GM21528 (cell line): ENCODE measurements at regions not wholly inside any gene's neighbourhood (a gene's known extent, or its start where the extent isn't known, plus 50 kb on each side); places are given as distances from the start of the nearest gene placed in this dataset.

Experiments
- ATAC-seq: cut with Tn5 transposase; IDR thresholded peaks from one replicate; pipeline ENCODE4 v1.9.1; 2021; ENCODE audit warnings: mild to moderate bottlenecking, moderate library complexity; ENCODE audit not compliant: unreplicated experiment, low FRiP score

GRCh38 chr7:46383605-46384004 is 462.5 kb upstream of the IGFBP3 start:
- ATAC-seq = no peak

GRCh38 chr7:46369933-46370654 is 449.0 kb upstream of the IGFBP3 start:
- no peak for ATAC-seq

- no peak for ATAC-seq
Observed at GRCh38 chr7:46368871-46369270, 447.8 kb upstream of the IGFBP3 start.

- no peak for ATAC-seq
Observed at GRCh38 chr7:46366526-46366925, 445.5 kb upstream of the IGFBP3 start.

GRCh38 chr7:46363688-46364087 is 442.6 kb upstream of the IGFBP3 start:
- no peak for ATAC-seq

- no peak for ATAC-seq
Observed at GRCh38 chr7:46360811-46361210, 439.7 kb upstream of the IGFBP3 start.

GRCh38 chr7:46360296-46360695 is 439.2 kb upstream of the IGFBP3 start:
- ATAC-seq = no peak

- no peak for ATAC-seq
Observed at GRCh38 chr7:46357851-46358250, 436.8 kb upstream of the IGFBP3 start.

GRCh38 chr7:46357290-46357689 is 436.2 kb upstream of the IGFBP3 start:
- no peak for ATAC-seq

- ATAC-seq = no peak
Observed at GRCh38 chr7:46356371-46356770, 435.3 kb upstream of the IGFBP3 start.

- ATAC-seq = no peak
Observed at GRCh38 chr7:46355331-46355730, 434.3 kb upstream of the IGFBP3 start.

GRCh38 chr7:46352004-46352954 is 431.2 kb upstream of the IGFBP3 start:
- no peak for ATAC-seq

GRCh38 chr7:46349490-46349889 is 428.4 kb upstream of the IGFBP3 start:
- no peak for ATAC-seq

GRCh38 chr7:46344533-46344932 is 423.5 kb upstream of the IGFBP3 start:
- no peak for ATAC-seq

- no peak for ATAC-seq
Observed at GRCh38 chr7:46343802-46344201, 422.7 kb upstream of the IGFBP3 start.

GRCh38 chr7:46322937-46323336 is 401.9 kb upstream of the IGFBP3 start:
- no peak for ATAC-seq

- no peak for ATAC-seq
Observed at GRCh38 chr7:46321556-46322205, 400.6 kb upstream of the IGFBP3 start.

GRCh38 chr7:46320956-46321355 is 399.9 kb upstream of the IGFBP3 start:
- no peak for ATAC-seq

- ATAC-seq = no peak
Observed at GRCh38 chr7:46319841-46320240, 398.8 kb upstream of the IGFBP3 start.

- ATAC-seq = no peak
Observed at GRCh38 chr7:46318276-46318675, 397.2 kb upstream of the IGFBP3 start.

- no peak for ATAC-seq
Observed at GRCh38 chr7:46317256-46317655, 396.2 kb upstream of the IGFBP3 start.
